KOPT-K1 (cell line): ENCODE measurements at regions not wholly inside any gene's neighbourhood (a gene's known extent, or its start where the extent isn't known, plus 50 kb on each side); places are given as distances from the start of the nearest gene placed in this dataset.
"Not testable (repeated sequence)": the region's sequence is repeated elsewhere in the genome, so short reads cannot be mapped to it uniquely, and the experiment has no call there.

ENCODE experiments used
- H3K27ac ChIP-seq: fragments of 200-600 bp; sonication (generic); 2 replicates; pipeline ENCODE4 v1.5.1; 2016; ENCODE audit warnings: antibody characterized with exemption, mild to moderate bottlenecking, low read depth, low read length; ENCODE audit not compliant: poor library complexity, severe bottlenecking
- H3K36me3 ChIP-seq: fragments of 200-600 bp; sonication (generic); 2 replicates; pipeline ENCODE4 v1.5.1; 2017; ENCODE audit warnings: antibody characterized with exemption, mild to moderate bottlenecking, low read length, moderate library complexity; ENCODE audit not compliant: insufficient read depth
- H3K9me3 ChIP-seq: fragments of 200-600 bp; sonication (generic); 2 replicates; pipeline ENCODE4 v1.5.1; 2017; ENCODE audit warnings: antibody characterized with exemption, low read length, mild to moderate bottlenecking; ENCODE audit not compliant: insufficient read depth, poor library complexity, severe bottlenecking

DNA sequence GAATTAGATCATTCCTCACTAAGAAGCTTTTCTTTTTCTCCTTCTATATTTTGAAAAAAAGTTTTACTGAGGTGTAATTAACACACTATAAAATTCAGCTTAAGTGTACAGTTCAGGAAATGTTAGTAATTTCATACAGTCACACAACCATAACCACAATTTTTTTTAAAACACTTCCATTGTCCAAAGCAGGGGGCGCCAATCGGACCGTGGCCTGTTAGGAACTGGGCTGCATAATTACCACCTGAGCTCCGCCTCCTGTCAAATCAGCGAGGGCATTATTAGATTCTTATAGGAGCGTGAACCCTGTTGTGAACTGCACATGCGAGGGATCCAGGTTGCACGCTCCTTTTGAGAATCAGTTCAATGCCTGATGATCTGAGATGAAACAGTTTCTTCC is 427.1 kb downstream of the TFEC start:
- H3K36me3 ChIP-seq = no peaks in the 10 kb centered on the region
- H3K27ac ChIP-seq = no peak overlapping the region
- no peaks in the 10 kb centered on the region for H3K9me3 ChIP-seq

DNA sequence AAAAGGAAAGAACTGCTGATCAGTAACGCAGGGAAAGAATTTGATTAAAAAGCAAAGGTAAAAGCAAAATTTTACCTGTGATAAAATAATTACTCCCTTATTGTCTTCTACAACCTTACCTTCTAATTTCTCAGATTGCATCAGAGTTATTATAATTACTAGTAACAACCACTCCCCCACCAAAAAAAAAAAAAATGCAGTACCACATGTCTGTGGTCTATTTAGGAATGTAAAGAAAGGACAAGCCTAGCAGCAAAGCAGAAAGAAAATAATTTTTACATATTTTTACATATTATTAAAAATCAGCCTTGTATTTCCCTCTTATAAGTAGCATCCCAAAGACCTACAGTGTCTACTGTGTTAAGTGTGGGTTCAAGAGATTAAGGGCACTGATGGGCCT is 430.4 kb downstream of the TFEC start:
- Histone ChIP-seq H3K36me3 (no peaks in the 10 kb centered on the region), H3K9me3 (no peaks in the 10 kb centered on the region), H3K27ac (no peak overlapping the region)

DNA sequence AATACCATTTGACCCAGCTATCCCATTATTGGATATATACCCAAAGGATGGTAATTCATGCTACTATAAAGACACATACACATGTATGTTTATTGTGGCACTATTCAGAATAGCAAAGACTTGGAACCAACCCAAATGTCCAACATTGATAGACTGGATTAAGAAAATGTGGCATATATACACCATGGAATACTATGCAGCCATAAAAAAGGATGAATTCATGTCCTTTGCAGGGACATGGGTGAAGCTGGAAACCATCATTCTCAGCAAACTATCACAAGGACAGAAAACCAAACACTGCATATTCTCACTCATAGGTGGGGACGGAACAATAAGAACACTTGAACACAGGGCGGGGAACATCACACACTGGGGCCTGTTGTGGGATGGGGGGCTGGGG is 431.4 kb downstream of the TFEC start:
- H3K27ac ChIP-seq, H3K9me3 ChIP-seq, H3K36me3 ChIP-seq: not testable (repeated sequence)

DNA sequence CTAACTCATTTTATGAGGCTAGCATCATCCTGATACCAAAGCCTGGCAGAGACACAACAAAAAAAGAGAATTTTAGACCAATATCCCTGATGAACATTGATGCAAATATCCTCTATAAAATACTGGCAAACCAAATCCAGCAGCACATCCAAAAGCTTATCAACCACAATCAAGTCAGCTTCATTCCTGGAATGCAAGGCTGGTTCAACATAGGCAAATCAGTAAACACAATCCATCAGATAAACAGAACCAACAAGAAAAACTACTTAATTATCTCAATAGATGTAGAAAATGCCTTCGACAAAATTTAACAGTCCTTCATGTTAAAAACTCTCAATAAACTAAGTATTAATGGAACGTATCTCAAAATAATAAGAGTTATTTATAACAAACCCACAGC is 433.3 kb downstream of the TFEC start:
- not testable (repeated sequence) for H3K36me3 ChIP-seq, H3K27ac ChIP-seq, H3K9me3 ChIP-seq

DNA sequence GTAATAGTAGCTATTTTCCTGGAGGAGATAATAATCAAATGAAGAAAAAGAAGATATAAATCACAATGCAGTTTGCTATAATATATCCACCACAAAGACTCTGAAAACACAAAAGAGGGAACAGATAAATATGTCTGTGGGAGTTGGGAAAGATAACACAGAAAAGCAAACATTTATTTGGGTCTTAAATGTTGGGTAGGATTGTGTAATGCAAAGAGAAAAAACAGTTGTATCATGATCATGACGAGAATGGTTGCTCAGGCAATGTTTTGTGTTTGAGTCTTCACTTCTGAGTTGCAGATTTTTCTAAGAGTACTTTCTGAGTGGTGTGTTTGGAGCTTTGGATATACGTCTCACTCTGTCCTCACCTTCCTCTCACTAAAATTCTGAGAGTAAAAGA is 437.5 kb downstream of the TFEC start:
- Histone ChIP-seq H3K36me3 (no peaks in the 10 kb centered on the region), H3K9me3 (no peaks in the 10 kb centered on the region), H3K27ac (no peak overlapping the region)

DNA sequence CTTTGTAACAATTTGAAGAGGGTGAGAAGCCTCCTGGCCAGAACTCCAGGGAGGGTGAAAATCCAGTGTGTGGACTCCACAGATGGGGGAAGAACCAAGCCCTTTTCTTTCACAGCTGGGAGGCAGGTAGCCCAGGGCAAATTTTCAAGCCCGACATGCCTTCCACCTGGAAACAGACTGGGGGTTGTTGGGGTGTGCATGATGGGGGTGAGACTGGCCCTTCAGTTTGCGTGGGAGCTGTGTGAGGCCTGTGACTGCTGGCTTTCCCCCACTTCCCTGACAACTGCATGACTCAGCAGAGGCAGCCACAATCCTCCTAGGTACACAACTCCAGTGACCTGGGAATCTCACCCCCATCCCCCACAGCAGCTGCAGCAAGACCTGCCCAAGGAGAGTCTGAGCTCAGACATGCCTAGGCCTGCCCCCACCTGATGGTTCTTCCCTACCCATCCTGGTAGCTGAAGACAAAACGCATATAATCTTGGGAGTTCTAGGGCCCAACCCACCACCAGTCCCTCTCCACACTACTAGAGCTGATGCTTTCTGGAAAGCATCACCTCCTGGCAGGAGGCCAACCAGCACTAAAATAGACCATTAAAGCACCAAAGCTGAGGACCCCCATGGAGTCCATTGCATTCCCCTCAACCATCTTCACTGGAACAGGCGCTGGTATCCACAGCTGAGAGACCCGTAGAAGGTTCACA is 445.4 kb downstream of the TFEC start:
- Histone ChIP-seq H3K27ac (no peak overlapping the region), H3K36me3 (no peaks in the 10 kb centered on the region)

DNA sequence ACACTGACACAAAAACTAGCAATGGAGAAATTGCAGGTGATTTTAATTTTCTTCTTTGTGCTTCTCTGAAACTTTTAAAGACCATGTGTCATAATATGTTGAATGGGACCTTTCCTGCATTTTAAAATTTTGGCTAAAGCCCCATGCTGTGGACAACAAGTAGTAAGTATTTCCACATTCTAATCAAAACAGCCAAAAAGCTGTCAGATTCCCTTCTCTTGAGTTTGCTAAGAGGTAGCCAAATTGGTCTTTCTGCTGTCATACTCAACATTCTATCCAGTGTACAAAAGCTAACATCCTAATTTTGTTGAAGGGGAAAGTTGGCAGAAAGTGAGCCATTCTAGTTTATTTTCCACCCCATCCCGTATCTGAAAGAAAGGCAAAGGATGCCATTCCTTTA is 447.6 kb downstream of the TFEC start:
- no peaks in the 10 kb centered on the region for H3K36me3 ChIP-seq
- no peaks in the 10 kb centered on the region for H3K9me3 ChIP-seq
- no peak overlapping the region for H3K27ac ChIP-seq

More for the DNA sequence above, 445.4 kb downstream of the TFEC start:
- no peaks in the 10 kb centered on the region for H3K9me3 ChIP-seq

DNA sequence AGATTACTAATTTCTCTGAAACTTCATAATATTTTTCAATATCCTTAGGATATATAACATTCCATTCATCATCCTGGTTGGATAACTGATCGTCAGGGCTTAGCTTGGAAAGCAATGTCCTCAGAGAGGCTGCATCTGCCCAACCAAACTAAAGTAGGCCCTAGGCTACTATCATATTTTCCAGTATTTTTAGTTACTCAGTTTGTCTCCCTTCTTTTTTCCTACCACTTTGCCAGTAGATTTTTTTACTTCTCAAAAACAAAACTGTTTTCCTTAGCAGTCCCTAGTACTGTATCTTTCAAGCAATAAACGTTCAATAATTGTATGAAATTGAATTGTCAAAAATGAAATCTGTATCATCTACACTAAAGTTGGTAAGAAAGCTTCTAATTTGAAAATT is 452.0 kb downstream of the TFEC start:
- no peaks in the 10 kb centered on the region for H3K36me3 ChIP-seq
- H3K9me3 ChIP-seq = no peaks in the 10 kb centered on the region

DNA sequence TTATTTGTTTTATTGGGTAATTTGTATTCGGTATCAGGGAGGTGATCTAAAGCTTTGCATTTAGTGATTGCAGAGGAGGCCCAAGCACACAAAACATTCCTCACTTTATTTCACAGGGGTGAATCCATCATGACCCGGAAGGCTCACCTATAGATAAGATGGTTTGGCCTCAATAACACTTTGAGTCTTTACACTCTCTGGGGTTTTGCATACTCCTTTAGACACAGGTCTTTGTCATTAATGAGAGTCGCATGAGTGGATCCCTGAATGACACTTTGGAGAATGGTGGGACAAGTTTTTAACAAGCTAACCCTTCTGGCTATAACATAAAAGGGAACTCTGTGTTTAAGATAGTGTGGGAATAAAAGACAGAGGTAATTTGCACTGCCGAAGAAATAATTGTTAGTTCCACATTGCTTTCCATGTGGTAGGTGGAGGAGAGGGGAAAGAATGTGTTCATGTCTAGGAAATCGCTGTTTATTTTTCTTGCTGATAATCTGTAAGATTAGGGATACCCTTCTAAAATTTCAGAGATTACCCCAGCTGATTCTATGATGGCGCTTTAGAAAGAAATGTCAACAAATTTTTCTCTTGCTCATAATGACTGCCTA is 455.8 kb downstream of the TFEC start:
- no peaks in the 10 kb centered on the region for H3K36me3 ChIP-seq
- H3K9me3 ChIP-seq = no peaks in the 10 kb centered on the region
- H3K27ac ChIP-seq = no peak overlapping the region

More for the DNA sequence above, 452.0 kb downstream of the TFEC start:
- H3K27ac ChIP-seq = no peak overlapping the region

DNA sequence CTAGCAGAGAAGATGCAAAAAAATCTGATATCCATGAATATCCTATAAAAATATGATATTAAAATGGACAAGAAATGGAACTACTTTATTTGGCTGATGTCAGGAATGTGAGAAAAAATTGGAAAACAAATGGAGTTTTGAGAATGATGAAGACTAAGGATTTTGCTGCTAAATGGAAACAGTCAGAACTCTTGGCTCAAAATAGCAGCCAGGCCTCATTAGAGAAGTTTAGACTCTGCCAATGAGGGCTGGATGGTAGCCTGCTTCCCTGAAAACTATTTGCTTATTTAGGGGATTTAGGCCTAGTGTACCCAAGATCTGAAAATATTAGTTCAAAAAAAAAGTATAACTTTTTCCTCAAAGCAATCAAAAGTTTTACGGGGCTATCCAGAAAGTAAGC is 458.5 kb downstream of the TFEC start:
- Histone ChIP-seq H3K9me3 (no peaks in the 10 kb centered on the region), H3K36me3 (no peaks in the 10 kb centered on the region), H3K27ac (no peak overlapping the region)

DNA sequence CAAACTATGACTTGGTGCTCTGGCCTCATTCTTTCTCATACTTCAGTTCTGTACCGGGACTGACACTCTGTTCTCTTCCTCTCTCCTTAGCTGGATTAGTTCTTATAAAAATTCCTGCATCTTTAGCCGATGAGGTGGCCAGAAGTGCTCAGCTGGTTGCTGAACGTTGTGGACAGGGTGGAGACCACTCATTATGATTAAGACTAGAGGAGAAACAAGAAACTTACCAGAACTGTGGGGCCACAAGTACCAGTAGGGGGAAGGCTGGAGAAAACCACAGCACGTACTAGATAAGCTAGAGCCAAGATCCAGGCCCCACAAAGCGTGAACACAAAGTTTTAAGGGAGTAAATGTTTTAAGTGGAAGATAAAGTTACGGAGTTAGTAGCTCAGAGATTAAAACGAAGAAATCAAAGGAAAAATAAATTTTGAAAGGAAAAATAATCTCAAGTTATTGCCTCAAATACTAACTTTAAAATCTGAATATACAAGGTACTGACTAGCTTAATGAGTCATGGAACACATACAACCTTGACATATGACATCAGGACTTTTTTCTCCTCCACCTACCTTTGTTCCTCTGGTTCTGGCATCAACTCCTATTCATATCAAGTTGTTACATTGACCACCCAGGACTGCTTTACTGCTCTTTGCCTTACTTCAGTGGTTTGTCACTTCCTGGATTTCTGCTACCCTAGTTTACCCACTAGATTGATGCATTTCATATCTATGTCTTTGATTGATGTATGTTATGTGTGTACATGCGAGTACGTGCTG is 469.0 kb downstream of the TFEC start:
- Histone ChIP-seq H3K9me3 (no peaks in the 10 kb centered on the region), H3K27ac (no peak overlapping the region), H3K36me3 (no peaks in the 10 kb centered on the region)

DNA sequence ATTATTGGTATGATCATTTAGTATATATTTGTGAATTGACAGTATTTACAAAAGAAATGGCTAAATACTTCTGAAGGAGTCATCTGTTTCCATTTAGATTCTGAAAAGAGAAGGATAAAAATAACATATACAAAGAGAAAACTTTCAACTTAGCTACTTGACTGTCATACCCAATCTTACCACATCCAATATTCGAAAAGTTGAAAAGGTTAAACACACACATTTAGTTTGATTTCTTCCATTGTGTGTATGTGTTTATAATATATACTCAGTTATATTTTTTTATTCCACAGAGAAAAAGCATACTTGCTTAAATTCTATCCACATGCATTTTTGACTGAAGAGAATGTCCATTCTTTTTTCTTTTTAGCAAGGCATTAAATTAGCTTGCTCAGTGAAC is 470.7 kb downstream of the TFEC start:
- H3K36me3 ChIP-seq = no peaks in the 10 kb centered on the region
- no peak overlapping the region for H3K27ac ChIP-seq
- no peaks in the 10 kb centered on the region for H3K9me3 ChIP-seq

DNA sequence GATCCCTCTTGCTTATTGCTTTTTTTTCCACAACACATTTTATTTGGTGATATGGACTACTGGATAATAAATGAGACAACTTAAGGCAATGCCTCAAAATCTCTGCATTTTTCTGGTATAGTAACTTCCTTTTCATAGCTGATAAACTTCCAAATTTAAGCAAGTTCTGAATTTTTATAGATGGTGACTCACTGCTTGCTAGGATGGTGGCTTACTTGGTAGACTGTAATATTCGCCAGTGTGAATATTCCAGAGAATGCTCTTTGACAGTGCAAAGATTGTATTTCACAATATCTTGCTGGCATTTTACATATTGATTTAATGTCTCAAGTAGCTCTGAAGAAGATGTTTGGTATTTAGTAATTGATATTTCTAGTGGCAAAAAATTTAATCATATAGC is 472.4 kb downstream of the TFEC start:
- H3K36me3 ChIP-seq = no peaks in the 10 kb centered on the region
- H3K9me3 ChIP-seq = no peaks in the 10 kb centered on the region
- no peak overlapping the region for H3K27ac ChIP-seq

DNA sequence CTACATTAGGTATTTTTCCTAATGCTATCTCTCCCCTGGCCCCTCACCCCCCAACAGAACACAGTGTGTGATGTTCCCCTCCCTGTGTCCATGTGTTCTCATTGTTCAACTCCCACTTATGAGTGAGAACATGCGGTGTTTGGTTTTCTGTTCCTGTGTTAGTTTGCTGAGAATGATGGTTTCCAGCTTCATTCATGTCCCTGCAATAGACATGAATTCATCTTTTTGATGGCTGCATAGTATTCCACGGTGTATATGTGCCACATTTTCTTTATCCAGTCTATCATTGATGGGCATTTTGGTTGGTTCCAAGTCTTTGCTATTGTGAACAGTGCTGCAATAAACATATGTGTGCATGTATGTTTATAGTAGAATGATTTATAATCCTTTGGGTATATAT is 473.3 kb downstream of the TFEC start:
- not testable (repeated sequence) for H3K27ac ChIP-seq, H3K9me3 ChIP-seq

DNA sequence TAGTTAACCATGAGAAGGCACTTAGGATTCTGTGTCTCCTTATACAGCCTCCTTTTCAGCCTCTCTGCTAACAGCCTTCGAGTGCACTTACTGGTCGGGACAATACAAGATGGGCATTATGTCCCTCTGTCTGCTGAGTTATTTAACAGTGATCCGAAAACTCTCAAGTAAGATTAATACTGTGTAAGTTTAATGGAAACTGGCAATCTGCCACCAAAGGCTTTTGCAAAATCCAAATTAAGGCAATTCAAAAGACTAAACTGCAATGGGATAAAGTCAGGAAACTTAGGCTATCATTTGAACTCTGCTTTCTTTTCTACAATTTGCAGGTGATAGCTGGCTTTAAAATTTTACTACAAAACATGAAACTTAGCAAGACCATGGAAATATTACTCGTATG is 477.8 kb downstream of the TFEC start:
- Histone ChIP-seq H3K36me3 (no peaks in the 10 kb centered on the region), H3K27ac (no peak overlapping the region), H3K9me3 (no peaks in the 10 kb centered on the region)

More for the DNA sequence above, 473.3 kb downstream of the TFEC start:
- not testable (repeated sequence) for H3K36me3 ChIP-seq

DNA sequence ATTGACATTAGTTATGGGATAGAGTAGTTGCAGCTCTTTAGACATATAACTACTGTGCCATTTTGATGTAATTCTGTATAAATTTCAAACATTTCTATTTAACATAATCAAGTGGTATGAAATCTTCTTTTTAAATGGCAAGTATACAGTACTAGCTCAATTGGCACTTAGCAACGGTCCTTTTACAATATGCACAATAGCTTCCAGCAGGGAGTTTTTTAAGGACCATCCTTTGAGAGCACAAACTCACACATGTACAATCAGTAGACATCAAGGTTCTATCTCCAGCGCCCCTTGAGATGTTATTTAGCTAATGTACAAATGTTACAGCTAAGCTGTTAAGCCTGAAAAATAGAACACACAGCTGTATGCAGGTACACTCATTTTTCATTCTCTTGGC is 480.7 kb downstream of the TFEC start:
- H3K27ac ChIP-seq = no peak overlapping the region
- no peaks in the 10 kb centered on the region for H3K36me3 ChIP-seq
- no peaks in the 10 kb centered on the region for H3K9me3 ChIP-seq
